ENCODE measurements at regions not wholly inside any gene's neighbourhood (a gene's known extent, or its start where the extent isn't known, plus 50 kb on each side); places are given as distances from the start of the nearest gene placed in this dataset.

DNA sequence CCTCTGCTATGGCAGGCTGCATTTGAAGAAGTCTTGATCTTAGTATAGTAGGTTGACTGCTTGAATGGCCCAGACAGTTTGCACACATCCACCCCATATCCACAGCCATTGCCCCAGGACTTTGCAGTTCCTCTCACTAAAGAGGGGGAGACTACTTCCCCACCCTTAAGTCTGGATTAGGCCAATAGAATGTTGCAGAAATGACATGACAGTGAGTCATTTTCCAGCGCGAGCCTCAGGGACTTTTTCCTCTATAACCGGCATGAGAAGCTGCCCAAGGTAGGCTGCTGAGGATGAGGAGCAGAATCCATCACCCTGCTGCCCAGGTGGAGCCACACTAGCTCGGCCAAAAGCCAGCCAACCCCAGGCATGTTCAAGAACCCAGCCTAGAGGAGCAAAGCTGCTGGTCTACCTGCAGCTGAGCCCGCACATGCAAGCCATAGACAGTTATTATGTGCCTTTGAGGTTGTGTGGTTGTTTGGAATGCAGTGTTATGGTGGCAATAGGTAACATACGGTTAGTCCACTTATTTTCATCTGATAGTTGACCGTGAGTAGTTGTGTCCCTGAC lies 113.9 kb downstream of the TLE3 start:
- H3K4me1 ChIP-seq (ENCODE audit: control insufficient read depth, extremely low read depth, insufficient read depth, low read length) = peaks cover 6% of the 10 kb centered on the region
- H4K20me1 ChIP-seq (ENCODE audit: control insufficient read depth, extremely low read depth, insufficient read depth, low read length) = peaks cover 7% of the 10 kb centered on the region
- H2AFZ ChIP-seq (ENCODE audit: control insufficient read depth, low read length) = no peak overlapping the region
- H3K79me2 ChIP-seq (ENCODE audit: control insufficient read depth, insufficient read depth, low read length) = no peaks in the 10 kb centered on the region
- DNase-seq (ENCODE audit: low read depth, low spot score) (no peak), FAIRE-seq (no peak)
- no peak overlapping the region for H3K4me3 ChIP-seq (ENCODE audit: control insufficient read depth in 2 of 3, extremely low read depth in 1 of 3, insufficient read depth in 2 of 3, low read depth in 1 of 3, low read length in 3 of 3)
- dilution Hi-C loops (cut with MboI; ENCODE audit: extremely low pct_ligation_motif_present, low sequenced_read_pairs) = no loop called here
- peaks cover 47% of the 10 kb centered on the region for H3K27me3 ChIP-seq (ENCODE audit: control insufficient read depth, extremely low read depth, insufficient read depth, low read length)
- H3K4me2 ChIP-seq (ENCODE audit: control insufficient read depth, extremely low read depth, insufficient read depth, low read depth, low read length) = no peak overlapping the region
- H3K9ac ChIP-seq (ENCODE audit: control insufficient read depth, extremely low read depth, insufficient read depth, low read length) = no peak overlapping the region
- no peaks in the 10 kb centered on the region for H3K9me1 ChIP-seq (ENCODE audit: control insufficient read depth, extremely low read depth, insufficient read depth, low read length)
- no peaks in the 10 kb centered on the region for H3K9me3 ChIP-seq (ENCODE audit: control insufficient read depth, low read depth, low read length)
- H3K36me3 ChIP-seq (ENCODE audit: control insufficient read depth in 2 of 2, extremely low read depth in 1 of 2, insufficient read depth in 2 of 2, low read length in 2 of 2) = no peaks in the 10 kb centered on the region
- H3K27ac ChIP-seq (ENCODE audit: control insufficient read depth, insufficient read depth, low read length) = no peak overlapping the region
- TF ChIP-seq EZH2 (IDR thresholded peaks at IDR 0.05; ENCODE audit: low read length) (no peak), CTCF (optimal IDR thresholded peaks at IDR 0.05 in 1 of 3, IDR thresholded peaks at IDR 0.05 in 1 of 3, conservative IDR thresholded peaks at IDR 0.05 in 1 of 3; ENCODE audit: extremely low read depth in 1 of 3, insufficient read depth in 2 of 3, low read length in 3 of 3) (no peak)

DNA sequence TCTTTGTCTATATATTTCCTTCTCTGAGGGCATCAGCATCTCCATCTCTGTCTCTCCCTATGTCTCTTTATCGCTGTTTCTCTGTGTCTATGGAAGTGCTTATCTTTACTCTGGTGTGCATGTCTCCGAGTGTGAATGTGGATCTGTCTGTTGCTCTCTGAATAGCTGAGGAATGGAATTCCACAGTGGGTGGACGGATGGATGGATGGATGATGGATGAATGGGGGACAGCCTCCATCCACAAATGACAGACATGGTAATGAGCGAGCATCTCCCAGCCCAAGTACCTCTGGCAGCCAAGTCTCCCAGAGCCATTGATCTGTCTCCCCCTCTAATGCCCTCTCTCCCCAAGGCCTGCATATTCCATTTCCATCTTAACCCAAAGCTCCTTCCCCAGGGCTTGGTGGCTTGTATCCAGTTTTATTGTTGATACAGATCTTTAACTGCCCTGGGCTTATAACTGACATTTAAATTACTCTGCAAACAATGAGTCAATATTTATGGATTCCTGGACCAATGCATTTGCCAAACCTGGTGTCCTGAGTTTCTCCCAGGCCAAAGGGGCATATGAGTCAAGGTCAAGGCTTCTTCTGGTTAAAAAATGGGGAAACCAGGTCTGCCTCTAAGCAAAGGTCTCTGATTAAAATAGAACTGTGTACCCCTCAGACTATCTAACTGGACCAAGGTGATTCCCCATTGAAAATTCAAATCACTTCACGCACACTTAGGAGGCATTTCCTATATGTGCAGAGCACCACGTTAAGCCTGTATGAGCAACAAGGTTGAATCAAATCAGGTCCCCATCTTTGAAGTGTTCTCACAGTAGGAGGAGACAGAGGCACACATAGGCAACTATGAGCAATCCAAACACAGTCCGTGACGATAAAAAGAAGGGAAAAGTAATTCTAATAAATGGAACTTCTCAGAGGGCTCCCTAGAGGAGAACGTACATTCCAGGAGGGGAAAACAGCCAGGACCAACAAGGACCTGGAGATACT lies 109.9 kb downstream of the TLE3 start:
- Histone ChIP-seq H3K36me3 (ENCODE audit: control insufficient read depth in 2 of 2, extremely low read depth in 1 of 2, insufficient read depth in 2 of 2, low read length in 2 of 2) (no peaks in the 10 kb centered on the region), H3K9ac (ENCODE audit: control insufficient read depth, extremely low read depth, insufficient read depth, low read length) (no peak overlapping the region), H2AFZ (ENCODE audit: control insufficient read depth, low read length) (no peak overlapping the region), H3K79me2 (ENCODE audit: control insufficient read depth, insufficient read depth, low read length) (no peaks in the 10 kb centered on the region), H3K4me1 (ENCODE audit: control insufficient read depth, extremely low read depth, insufficient read depth, low read length) (peaks cover 6% of the 10 kb centered on the region), H3K4me3 (ENCODE audit: control insufficient read depth in 2 of 3, extremely low read depth in 1 of 3, insufficient read depth in 2 of 3, low read depth in 1 of 3, low read length in 3 of 3) (no peak overlapping the region), H3K4me2 (ENCODE audit: control insufficient read depth, extremely low read depth, insufficient read depth, low read depth, low read length) (no peak overlapping the region), H4K20me1 (ENCODE audit: control insufficient read depth, extremely low read depth, insufficient read depth, low read length) (peaks cover under 1% of the 10 kb centered on the region), H3K9me3 (ENCODE audit: control insufficient read depth, low read depth, low read length) (no peaks in the 10 kb centered on the region), H3K27ac (ENCODE audit: control insufficient read depth, insufficient read depth, low read length) (no peak overlapping the region), H3K9me1 (ENCODE audit: control insufficient read depth, extremely low read depth, insufficient read depth, low read length) (no peaks in the 10 kb centered on the region), H3K27me3 (ENCODE audit: control insufficient read depth, extremely low read depth, insufficient read depth, low read length) (peaks cover 61% of the 10 kb centered on the region)
- FAIRE-seq (no peak), DNase-seq (ENCODE audit: low read depth, low spot score) (no peak)
- dilution Hi-C loops (cut with MboI; ENCODE audit: extremely low pct_ligation_motif_present, low sequenced_read_pairs) = no loop called here
- no peak for TF ChIP-seq CTCF (optimal IDR thresholded peaks at IDR 0.05 in 1 of 3, IDR thresholded peaks at IDR 0.05 in 1 of 3, conservative IDR thresholded peaks at IDR 0.05 in 1 of 3; ENCODE audit: extremely low read depth in 1 of 3, insufficient read depth in 2 of 3, low read length in 3 of 3)
- no peak for TF ChIP-seq EZH2 (IDR thresholded peaks at IDR 0.05; ENCODE audit: low read length)

Data from keratinocyte (primary cell).